HG02943 (cell line): ENCODE measurements at regions not wholly inside any gene's neighbourhood (a gene's known extent, or its start where the extent isn't known, plus 50 kb on each side); places are given as distances from the start of the nearest gene placed in this dataset.
"Not testable (repeated sequence)": the region's sequence is repeated elsewhere in the genome, so short reads cannot be mapped to it uniquely, and the experiment has no call there.

Experiments
- ATAC-seq: cut with Tn5 transposase; IDR thresholded peaks from one replicate; pipeline ENCODE4 v1.9.1; 2021; ENCODE audit warnings: mild to moderate bottlenecking, low read depth, moderate library complexity; ENCODE audit not compliant: unreplicated experiment

- no peak for ATAC-seq
Measured at GRCh38 chr1:148362216-148362611, 120.9 kb downstream of the PPIAL4G start.

GRCh38 chr1:148361427-148362215 lies 121.5 kb downstream of the PPIAL4G start:
- not testable (repeated sequence) for ATAC-seq

- ATAC-seq, result no peak
Measured at GRCh38 chr1:148357037-148357436, 126.1 kb downstream of the PPIAL4G start.

GRCh38 chr1:148355976-148356375 lies 127.1 kb downstream of the PPIAL4G start:
- no peak for ATAC-seq

- no peak for ATAC-seq
Measured at GRCh38 chr1:148354913-148355308, 128.2 kb downstream of the PPIAL4G start.

GRCh38 chr1:148354284-148354912 lies 128.7 kb downstream of the PPIAL4G start:
- ATAC-seq, result no peak

- no peak for ATAC-seq
Measured at GRCh38 chr1:148353461-148354283, 129.4 kb downstream of the PPIAL4G start.

GRCh38 chr1:148352470-148353053 lies 130.5 kb downstream of the PPIAL4G start:
- no peak for ATAC-seq

- ATAC-seq, result no peak
Measured at GRCh38 chr1:148347781-148348180, 135.3 kb downstream of the PPIAL4G start.

- ATAC-seq, result not testable (repeated sequence)
Measured at GRCh38 chr1:148345659-148346151, 137.4 kb downstream of the PPIAL4G start.

- not testable (repeated sequence) for ATAC-seq
Measured at GRCh38 chr1:148344651-148345050, 138.5 kb downstream of the PPIAL4G start.

- not testable (repeated sequence) for ATAC-seq
Measured at GRCh38 chr1:148341729-148342128, 141.4 kb downstream of the PPIAL4G start.

GRCh38 chr1:148336121-148336918 lies 146.8 kb downstream of the PPIAL4G start:
- ATAC-seq, result not testable (repeated sequence)

- ATAC-seq, result peak; percentile 69
Measured at GRCh38 chr1:148334339-148335130, 148.6 kb downstream of the PPIAL4G start.

- no peak for ATAC-seq
Measured at GRCh38 chr1:148333875-148334338, 149.2 kb downstream of the PPIAL4G start.

- ATAC-seq, result no peak
Measured at GRCh38 chr1:148328884-148329283, 154.2 kb downstream of the PPIAL4G start.

GRCh38 chr1:148325031-148325430 lies 158.1 kb downstream of the PPIAL4G start:
- not testable (repeated sequence) for ATAC-seq

GRCh38 chr1:148324465-148324864 lies 158.6 kb downstream of the PPIAL4G start:
- not testable (repeated sequence) for ATAC-seq

- ATAC-seq, result not testable (repeated sequence)
Measured at GRCh38 chr1:148320079-148320478, 163.0 kb downstream of the PPIAL4G start.
